Stimulated activated naive CD4-positive, alpha-beta T cell (primary cell): ENCODE measurements at regions not wholly inside any gene's neighbourhood (a gene's known extent, or its start where the extent isn't known, plus 50 kb on each side); places are given as distances from the start of the nearest gene placed in this dataset.
"Not testable (repeated sequence)": the region's sequence is repeated elsewhere in the genome, so short reads cannot be mapped to it uniquely, and the experiment has no call there.

Source experiments
- DNase-seq, 6 experiments: peaks; one replicate each; lab custom pipeline; 2025; lab: John Stamatoyannopoulos, UW

GRCh38 chr9:115804206-115804605 is 349.4 kb upstream of the PAPPA start:
- DNase-seq = no peak

GRCh38 chr9:115808108-115808507 is 345.5 kb upstream of the PAPPA start:
- DNase-seq = no peak

GRCh38 chr9:115808695-115809094 is 344.9 kb upstream of the PAPPA start:
- DNase-seq = no peak

- DNase-seq = no peak
Observed at GRCh38 chr9:115810166-115810565, 343.4 kb upstream of the PAPPA start.

GRCh38 chr9:115814081-115814480 is 339.5 kb upstream of the PAPPA start:
- no peak for DNase-seq

GRCh38 chr9:115815786-115816185 is 337.8 kb upstream of the PAPPA start:
- DNase-seq = no peak

- DNase-seq = not testable (repeated sequence)
Observed at GRCh38 chr9:115818651-115819050, 334.9 kb upstream of the PAPPA start.

GRCh38 chr9:115832031-115832430 is 321.6 kb upstream of the PAPPA start:
- no peak for DNase-seq

- no peak for DNase-seq
Observed at GRCh38 chr9:115837618-115838017, 316.0 kb upstream of the PAPPA start.

- no peak for DNase-seq
Observed at GRCh38 chr9:115838417-115838816, 315.2 kb upstream of the PAPPA start.

- not testable (repeated sequence) for DNase-seq
Observed at GRCh38 chr9:115844433-115844832, 309.2 kb upstream of the PAPPA start.

GRCh38 chr9:115845648-115846312 is 307.8 kb upstream of the PAPPA start:
- DNase-seq = no peak

- DNase-seq = no peak
Observed at GRCh38 chr9:115847216-115847615, 306.4 kb upstream of the PAPPA start.

- DNase-seq = no peak
Observed at GRCh38 chr9:115849679-115850412, 303.7 kb upstream of the PAPPA start.

- DNase-seq = no peak
Observed at GRCh38 chr9:115850548-115851304, 302.9 kb upstream of the PAPPA start.

- DNase-seq = no peak
Observed at GRCh38 chr9:115855458-115856133, 298.0 kb upstream of the PAPPA start.

GRCh38 chr9:115858421-115858820 is 295.2 kb upstream of the PAPPA start:
- DNase-seq = not testable (repeated sequence)

- DNase-seq = no peak
Observed at GRCh38 chr9:115862021-115862420, 291.6 kb upstream of the PAPPA start.

GRCh38 chr9:115864581-115864980 is 289.0 kb upstream of the PAPPA start:
- DNase-seq = no peak

- no peak for DNase-seq
Observed at GRCh38 chr9:115867326-115867725, 286.3 kb upstream of the PAPPA start.

GRCh38 chr9:115877852-115878438 is 275.6 kb upstream of the PAPPA start:
- DNase-seq = no peak

GRCh38 chr9:115879451-115879850 is 274.1 kb upstream of the PAPPA start:
- DNase-seq = no peak
